Astrocyte of the spinal cord (primary cell): ENCODE measurements at regions not wholly inside any gene's neighbourhood (a gene's known extent, or its start where the extent isn't known, plus 50 kb on each side); places are given as distances from the start of the nearest gene placed in this dataset.
A peak's percentile ranks its signal among the peaks of the same experiment; 100 is the strongest.

Experiments used
- DNase-seq: peaks from one replicate; pipeline ENCODE4 v3.0.0; 2011; ENCODE audit warnings: low read depth, low spot score
- H3K4me3 ChIP-seq: 2 replicates; pipeline ENCODE4 v1.5.1; 2011; ENCODE audit warnings: low read depth, mild to moderate bottlenecking, low read length, moderate library complexity
- in situ Hi-C: cut with HindIII; loops from 2 replicates; pipeline ENCODE4 v1.10.0; 2017; ENCODE audit warnings: low sequenced_read_pairs
- TF ChIP-seq, protein P1 (sequence below): IDR thresholded peaks from 2 replicates; pipeline ENCODE4 v1.5.1; 2012; ENCODE audit warnings: low read depth, mild to moderate bottlenecking, low read length, inconsistent platforms

DNA sequence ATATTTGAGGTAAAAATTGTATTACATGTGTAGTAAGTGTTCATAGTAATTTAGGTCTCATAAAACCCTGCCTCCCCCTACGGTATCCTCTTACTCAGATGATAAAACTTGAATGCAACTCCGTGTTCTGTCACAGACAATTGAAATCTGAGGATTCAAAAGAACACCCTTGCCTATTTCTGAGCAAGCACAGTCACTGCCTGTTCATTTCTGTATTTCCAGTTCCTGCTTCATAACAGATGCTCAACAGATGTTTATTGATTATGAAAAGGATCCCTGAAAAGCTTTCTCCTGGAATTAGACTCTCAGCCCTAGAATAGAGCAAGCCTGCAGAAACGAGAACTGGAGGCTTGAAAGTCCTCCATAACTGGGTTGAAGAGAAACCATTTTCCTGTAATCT is 144.1 kb upstream of the SPEF2 start:
- no peak for DNase-seq
- TF ChIP-seq, protein P1, sequence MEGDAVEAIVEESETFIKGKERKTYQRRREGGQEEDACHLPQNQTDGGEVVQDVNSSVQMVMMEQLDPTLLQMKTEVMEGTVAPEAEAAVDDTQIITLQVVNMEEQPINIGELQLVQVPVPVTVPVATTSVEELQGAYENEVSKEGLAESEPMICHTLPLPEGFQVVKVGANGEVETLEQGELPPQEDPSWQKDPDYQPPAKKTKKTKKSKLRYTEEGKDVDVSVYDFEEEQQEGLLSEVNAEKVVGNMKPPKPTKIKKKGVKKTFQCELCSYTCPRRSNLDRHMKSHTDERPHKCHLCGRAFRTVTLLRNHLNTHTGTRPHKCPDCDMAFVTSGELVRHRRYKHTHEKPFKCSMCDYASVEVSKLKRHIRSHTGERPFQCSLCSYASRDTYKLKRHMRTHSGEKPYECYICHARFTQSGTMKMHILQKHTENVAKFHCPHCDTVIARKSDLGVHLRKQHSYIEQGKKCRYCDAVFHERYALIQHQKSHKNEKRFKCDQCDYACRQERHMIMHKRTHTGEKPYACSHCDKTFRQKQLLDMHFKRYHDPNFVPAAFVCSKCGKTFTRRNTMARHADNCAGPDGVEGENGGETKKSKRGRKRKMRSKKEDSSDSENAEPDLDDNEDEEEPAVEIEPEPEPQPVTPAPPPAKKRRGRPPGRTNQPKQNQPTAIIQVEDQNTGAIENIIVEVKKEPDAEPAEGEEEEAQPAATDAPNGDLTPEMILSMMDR: no peak
- no peak overlapping the region for H3K4me3 ChIP-seq
- in situ Hi-C loops: no loop called here

DNA sequence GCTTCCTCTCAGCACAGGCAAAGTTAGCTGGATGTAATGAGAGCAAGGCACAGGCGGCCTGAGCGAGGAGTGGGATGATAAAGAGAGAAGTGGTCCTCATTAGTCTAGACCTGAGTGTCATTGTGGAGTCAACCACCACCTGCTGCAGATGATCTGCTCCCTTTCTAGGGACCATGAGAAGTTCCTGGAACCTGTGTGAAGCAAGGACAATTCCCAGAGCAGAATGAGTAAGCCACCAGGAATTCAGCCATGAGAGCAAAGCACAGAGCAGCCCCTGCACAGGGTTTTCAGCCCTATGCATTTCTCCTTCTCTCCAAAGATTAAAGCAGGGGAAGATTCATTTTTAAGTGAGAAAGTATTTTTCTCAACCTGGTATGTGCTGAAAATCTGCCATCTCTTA is 146.8 kb upstream of the SPEF2 start:
- in situ Hi-C loops: no loop called here
- H3K4me3 ChIP-seq: no peak overlapping the region
- TF ChIP-seq, protein P1: no peak
- peak; percentile 4 for DNase-seq

DNA sequence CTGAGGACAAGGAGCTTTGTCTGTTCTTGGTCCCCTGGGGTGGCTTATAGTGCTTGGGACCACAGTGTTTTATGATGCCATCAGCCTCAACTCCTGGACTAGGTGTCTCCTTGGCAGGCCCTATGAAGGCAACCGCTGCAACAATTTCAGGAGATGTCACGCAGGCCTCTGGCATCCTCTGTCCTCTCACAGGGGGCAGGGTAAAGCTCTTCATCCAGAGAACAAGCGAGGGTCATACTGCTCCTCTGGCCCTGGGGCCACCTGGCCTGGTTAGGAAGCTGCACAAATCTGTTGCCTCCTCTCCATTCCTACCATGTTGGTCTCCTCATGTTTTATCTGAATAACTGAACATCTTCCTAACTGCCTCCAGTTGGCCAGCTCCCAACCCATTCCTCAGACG is 148.9 kb upstream of the SPEF2 start:
- in situ Hi-C loops: no loop called here
- H3K4me3 ChIP-seq: no peak overlapping the region
- TF ChIP-seq, protein P1: no peak
- DNase-seq: no peak

DNA sequence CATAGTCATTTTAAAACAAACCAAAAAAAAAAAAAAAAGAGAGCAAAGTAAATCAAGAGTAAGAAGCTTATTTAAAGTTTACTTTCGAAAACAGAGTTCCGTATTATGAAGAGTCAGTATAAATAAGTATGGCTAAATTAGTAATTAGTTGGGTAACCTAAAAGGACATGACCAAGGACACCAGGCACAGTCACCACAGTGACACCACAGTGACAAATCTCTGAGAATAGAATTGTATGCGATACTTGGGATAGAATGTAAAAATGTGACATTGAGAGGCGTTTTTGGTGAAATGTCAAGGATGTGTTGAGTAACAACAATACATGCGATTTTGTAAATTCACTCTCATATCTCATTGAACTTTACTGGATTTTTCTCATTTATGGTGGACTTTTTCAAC is 150.9 kb upstream of the SPEF2 start:
- no peak for DNase-seq
- no peak overlapping the region for H3K4me3 ChIP-seq
- in situ Hi-C loops: no loop called here
- TF ChIP-seq, protein P1: no peak

DNA sequence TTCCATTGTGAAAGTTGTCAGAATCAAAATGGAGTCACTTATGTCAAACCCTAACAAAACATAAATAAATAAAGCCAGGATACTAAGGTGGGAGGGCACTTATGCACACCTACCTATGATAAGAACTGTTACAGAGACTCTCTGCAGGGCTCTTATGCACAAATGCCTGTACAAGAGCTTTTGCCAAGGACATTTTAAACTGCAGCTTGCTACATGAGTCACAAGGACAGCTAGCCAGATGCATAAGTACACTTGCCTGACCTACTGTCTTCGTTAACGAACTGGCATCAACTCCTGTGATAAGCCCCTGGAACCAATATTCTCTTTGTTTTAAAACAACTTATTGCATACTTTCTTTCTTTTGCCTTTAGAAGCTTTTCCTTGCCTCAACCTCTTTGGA is 152.9 kb upstream of the SPEF2 start:
- no peak overlapping the region for H3K4me3 ChIP-seq
- TF ChIP-seq, protein P1: no peak
- DNase-seq: no peak
- in situ Hi-C loops: no loop called here

DNA sequence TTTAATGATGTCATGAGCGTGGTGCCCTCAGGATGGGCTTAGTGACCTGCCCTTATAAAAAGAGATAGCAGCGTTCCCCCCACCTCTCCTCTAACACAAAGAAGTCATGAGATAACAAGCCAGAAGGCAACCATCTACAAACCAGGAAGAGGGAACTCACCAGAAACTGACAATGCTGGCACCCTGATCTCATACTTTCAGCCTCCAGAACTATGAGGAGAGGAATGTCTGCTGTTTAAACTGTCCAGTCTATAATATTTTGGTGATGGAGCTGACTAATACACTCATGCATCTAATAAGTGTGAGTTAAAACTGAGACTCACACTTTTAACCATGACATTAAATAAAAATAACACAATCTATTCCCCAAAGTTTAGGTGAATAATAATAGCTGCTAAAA is 156.1 kb upstream of the SPEF2 start:
- in situ Hi-C loops: no loop called here
- TF ChIP-seq, protein P1: no peak
- no peak for DNase-seq
- H3K4me3 ChIP-seq: no peak overlapping the region

DNA sequence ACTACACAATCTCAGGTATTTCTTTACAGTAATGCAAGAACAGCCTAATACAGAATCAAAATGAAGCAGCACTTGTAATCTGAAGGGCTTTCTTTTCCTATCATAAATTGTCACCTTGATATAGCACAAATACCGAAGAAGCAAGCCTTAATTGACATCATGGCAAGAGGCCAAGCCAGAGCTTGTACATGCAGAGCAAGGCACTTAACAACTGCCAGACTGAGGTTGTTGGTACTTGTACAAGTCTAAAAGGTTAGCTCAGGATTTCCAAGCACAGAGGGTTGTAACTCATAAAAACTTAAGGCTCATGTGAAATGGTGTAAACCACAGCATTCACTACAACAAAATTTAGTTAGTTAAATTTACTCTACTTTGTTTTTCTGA is 158.8 kb upstream of the SPEF2 start:
- TF ChIP-seq, protein P1: no peak
- no peak overlapping the region for H3K4me3 ChIP-seq
- DNase-seq: no peak
- in situ Hi-C loops: no loop called here
